HG03280 (cell line): ENCODE measurements at regions not wholly inside any gene's neighbourhood (a gene's known extent, or its start where the extent isn't known, plus 50 kb on each side); places are given as distances from the start of the nearest gene placed in this dataset.

ENCODE experiments used
- ATAC-seq: cut with Tn5 transposase; IDR thresholded peaks from one replicate; pipeline ENCODE4 v1.9.1; 2021; ENCODE audit warnings: mild to moderate bottlenecking, moderate library complexity; ENCODE audit not compliant: unreplicated experiment

- no peak for ATAC-seq
These were observed 260.5 kb downstream of the CCDC85A start for GRCh38 chr2:56444339-56444738.

DNA sequence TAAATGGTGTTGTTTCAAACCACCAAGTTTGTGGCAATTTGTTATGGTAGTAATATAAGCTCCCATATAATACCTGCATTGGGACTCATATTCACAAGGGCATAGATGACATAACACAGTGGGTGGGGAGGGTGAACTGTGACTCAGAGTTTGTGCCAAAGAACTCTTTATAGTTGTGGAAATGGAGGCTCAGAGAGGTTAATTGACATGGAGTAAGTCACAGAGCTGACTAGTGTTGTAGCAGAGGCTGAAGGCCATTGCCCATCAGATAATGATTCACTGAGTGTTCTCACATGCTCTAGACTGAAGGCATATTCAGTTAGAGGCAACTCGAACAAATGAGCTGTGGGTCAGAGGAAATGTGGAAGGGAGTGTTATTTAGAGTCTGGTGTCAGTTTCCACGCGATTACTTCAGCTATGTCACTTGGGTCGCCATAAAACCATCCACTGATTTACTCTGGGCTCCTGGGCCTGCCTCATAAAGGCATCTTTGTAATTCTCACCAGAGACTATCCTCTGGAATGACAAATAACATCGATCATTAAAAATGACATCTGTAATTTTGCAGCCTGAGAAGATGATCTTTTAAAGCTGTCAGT is 264.7 kb downstream of the CCDC85A start:
- ATAC-seq, result no peak

DNA sequence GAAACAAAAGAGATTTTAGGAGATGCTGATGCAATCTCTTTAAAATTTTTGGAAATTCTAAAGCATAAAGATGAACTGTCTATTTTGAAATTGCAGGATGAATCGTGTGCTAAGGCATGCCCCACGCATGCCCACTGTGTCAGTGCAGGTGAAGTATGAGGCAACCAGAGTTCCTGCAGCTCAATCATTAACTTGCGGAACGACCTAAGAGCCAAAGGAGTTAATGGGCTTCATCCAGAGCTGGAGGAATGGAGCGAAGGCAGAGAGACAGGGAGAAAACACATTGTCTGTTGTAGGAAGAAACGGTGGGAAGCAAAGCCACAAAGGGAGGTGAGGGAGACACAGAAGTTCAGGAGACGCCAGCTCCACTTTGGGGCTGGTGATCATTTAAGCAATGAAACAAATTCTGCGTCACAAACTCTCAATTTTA is 265.2 kb downstream of the CCDC85A start:
- no peak for ATAC-seq

GRCh38 chr2:56449449-56449860 is 265.7 kb downstream of the CCDC85A start:
- ATAC-seq, result no peak

- no peak for ATAC-seq
These were observed 266.3 kb downstream of the CCDC85A start for GRCh38 chr2:56450047-56450446.

DNA sequence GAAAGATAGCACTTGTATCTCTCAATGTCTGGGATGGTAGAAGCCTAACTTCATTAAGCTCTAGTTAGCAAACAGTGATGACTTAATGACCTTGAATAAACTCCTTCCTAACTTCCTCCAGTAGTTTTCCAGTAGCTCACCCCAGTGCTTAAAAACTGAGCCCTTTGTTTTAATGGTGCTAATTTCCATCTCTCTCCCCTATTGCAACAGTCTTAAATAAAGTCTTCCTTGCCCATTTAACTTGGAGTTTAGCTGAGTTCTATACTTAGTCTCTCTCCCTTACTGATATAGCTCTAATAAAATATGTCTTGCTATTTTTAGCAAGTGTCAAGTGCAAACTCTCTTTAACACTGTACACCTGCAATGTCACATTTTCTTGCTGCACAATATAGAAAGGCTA is 267.0 kb downstream of the CCDC85A start:
- ATAC-seq, result no peak

- no peak for ATAC-seq
These were observed 271.9 kb downstream of the CCDC85A start for GRCh38 chr2:56455642-56456041.

DNA sequence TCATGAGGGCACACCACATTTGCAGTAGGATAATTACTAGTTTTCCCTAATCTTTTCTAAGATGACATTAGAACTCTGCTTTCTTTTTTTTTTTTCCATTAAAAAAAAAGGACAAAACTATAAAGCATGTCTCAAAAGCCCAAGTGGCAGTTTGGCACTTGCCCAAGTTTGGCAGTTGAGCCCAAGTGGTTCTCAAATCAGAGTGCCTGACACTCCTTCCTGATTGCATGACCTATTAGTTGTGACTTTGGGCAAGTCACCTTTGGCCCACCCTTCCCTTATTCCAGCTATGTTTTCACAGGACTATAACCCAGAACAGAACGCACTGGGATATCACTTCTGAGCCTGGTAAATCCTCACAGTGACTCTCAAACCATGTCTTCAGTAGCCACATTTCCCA is 273.0 kb downstream of the CCDC85A start:
- ATAC-seq, result no peak

DNA sequence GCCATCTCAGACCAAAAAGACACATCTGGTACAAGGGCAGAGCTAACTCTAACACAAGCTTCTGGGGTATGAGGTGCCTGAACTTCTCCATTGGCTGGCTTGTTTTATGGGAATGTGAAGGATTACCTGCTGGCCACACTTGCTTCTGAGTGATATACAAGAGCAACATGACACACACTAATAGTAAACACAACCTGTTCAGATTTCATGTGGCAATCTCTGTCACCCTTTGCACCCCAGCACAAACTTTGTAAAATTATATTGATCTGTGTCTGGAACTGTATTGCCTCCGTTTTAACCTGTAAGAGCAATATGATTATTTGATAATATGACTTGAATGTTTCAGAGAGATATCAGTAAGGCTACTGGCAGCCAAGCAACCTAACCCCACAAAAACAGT is 276.7 kb downstream of the CCDC85A start:
- ATAC-seq, result no peak

DNA sequence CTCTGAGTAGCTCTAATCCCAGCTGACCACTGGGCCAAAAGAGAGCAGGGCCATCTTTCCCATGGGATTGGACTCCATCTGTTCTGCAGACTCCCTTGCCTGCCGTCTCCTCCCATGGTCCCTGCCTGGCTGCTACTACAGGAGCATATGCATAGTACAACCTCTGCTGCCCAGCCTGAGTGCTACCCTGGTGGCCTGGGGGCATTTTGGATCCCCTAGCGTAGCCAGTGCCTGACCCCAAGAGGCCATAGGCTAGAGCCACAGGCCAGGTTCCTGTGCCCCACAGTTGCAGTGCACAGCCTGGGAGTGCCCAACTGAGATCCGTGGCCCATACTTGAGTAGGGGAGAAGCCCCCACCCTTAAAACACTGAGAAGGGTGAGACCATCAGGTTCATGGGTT is 280.3 kb downstream of the CCDC85A start:
- no peak for ATAC-seq

DNA sequence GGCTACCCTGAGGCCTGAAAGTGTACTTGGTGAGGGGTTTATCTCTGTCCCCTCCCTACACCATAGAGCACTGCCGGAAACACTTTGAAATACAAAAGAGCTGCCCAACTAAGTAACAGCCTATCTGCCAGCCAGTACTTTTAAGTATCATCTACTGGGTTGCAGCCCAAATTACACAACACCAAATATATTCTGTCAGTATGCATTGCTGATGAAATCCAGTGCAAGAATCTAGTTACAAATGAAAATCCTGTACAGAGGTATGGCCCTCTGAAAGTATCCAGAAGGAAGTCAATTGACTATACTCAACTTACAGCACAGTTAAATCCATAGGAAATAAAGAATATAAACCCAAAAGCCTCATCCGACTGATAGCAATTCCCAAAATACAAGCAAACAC is 280.8 kb downstream of the CCDC85A start:
- no peak for ATAC-seq

DNA sequence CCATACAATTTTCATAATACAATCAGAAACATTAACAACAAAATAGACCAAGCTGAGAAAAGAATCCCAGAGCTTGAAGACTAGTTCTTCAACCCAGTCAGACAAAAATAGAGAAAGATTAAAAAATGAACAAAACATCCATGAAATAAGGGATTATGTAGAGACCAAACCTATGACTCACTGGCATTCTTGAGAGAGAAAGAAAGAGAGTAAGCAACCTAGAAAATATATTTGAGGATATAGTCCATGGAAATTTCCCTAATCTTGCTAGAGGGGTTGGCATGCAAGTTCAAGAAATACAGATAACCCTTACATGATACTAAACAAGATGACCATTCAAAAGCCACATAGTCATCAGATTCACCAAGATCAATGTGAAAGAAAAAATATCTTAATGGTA is 281.7 kb downstream of the CCDC85A start:
- ATAC-seq, result no peak

DNA sequence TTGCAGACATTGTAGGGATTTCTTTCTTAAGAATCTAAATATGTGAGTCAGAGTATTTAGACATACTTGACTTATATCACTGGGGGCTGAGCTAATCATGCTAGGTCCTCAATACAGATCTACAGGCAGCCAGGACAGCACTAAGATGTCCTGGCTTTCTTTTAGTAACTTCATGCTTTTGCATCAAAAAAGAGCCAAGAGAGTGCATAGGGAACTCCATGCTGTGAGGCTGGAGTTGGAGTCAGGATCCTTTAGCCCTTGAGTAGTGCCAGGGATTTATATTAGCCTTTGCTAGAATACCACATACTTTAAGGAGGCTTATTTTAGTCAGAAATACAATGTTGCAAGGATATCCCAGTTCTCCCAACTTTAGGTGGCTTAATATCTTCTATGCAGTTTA is 289.7 kb downstream of the CCDC85A start:
- ATAC-seq, result no peak

GRCh38 chr2:56474412-56475158 is 290.8 kb downstream of the CCDC85A start:
- ATAC-seq, result no peak

DNA sequence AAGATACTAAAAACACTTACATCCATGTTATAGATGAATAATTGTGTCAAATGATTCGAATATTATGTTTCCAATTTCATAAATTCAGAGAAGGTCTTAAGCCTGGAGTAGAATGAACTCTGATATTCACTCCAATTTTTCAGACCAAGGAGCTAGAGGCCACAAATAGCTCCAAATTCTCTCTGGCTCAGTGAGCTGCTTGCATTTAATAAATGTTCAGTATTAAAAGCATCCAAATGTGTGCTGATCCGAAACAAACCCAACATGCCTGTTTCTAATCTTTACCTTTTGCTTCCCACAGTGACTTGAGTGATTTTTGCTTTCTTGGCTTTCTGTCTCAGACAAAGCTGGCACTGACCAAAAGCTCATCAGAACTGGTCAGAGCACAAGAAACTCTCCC is 291.4 kb downstream of the CCDC85A start:
- no peak for ATAC-seq

- no peak for ATAC-seq
These were observed 292.8 kb downstream of the CCDC85A start for GRCh38 chr2:56476509-56477071.

GRCh38 chr2:56478027-56478426 is 294.2 kb downstream of the CCDC85A start:
- ATAC-seq, result no peak

DNA sequence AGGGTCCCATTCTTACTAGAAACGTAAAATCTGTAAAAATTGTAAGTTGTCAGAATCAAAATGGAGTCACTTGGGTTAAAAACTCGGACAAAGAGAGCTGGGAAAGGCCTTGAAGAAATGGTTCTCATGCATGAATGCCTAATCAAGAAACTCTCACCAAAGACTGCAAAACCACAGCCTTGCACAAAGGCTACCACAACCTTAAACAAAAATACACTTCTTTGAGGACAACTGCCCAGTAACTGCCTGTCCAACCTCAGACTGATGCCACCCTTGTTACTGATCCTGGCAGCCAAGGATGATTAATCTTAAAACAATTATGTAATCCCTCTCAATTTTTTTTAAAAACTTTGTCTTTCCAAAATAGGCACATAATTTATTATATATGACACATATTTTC is 299.3 kb downstream of the CCDC85A start:
- no peak for ATAC-seq

DNA sequence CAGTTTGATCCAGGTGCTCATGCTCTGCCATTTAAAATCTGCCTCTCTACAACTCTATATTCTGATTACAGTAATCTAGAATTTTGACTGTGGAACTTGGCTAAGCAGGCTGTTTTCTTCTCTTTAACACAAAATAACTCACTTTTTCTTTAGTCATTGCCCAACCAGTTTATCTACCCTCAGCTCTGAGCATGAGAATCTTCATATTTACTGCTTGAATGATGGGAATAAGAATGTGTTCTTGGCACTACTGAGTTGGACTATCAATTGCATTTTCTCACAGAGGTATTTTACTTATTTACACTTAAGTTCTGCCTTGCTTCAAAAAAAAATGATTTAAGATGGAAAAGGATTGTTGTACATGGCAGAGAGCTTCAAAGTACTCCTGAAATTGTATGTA is 301.1 kb downstream of the CCDC85A start:
- no peak for ATAC-seq

DNA sequence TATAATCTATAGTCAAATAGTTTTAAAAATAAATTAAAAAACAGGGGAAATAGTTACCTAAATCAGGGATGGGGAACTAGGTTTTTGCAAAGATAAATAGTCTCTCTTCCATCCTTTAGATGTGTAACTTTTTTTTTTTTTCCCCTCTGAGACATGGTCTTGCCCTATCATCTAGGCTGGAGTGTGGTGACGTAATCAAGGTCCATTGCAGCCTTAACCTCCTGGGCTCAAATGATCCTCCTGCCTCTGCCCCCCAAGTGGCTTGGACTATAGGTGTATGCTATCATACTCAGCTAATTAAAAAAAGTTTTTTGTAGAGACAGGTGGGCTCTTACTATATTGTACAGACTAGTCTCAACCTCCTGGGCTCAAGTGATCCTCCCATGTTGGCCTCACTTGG is 316.5 kb downstream of the CCDC85A start:
- no peak for ATAC-seq

DNA sequence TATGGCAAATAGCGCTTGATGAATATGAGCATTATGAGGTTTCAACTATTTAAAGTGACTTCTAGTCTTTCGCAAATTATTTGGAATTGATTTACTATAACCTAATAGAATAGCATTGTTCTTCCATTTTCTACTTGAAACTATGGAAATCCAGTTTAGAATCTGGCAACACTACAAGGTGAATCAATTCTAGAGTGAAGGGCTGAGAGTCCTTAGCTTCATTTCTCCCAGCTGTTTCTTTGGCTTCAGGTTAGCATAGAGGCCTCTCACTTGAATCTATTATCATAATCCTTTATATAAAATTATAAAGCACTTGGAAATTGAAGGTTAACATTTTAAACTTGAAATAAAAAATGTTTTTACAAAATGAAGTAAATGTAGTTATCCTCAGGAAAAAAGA is 318.8 kb downstream of the CCDC85A start:
- no peak for ATAC-seq

GRCh38 chr2:56505885-56506284 is 322.1 kb downstream of the CCDC85A start:
- ATAC-seq, result no peak
